DND-41 (cell line): ENCODE measurements at regions not wholly inside any gene's neighbourhood (a gene's known extent, or its start where the extent isn't known, plus 50 kb on each side); places are given as distances from the start of the nearest gene placed in this dataset.
"Not testable (repeated sequence)": the region's sequence is repeated elsewhere in the genome, so short reads cannot be mapped to it uniquely, and the experiment has no call there.

Experiments
- ATAC-seq: fragments of 200-7000 bp; cut with Tn5 transposase; 3 replicates; pipeline ENCODE4 v1.9.1; 2021; ENCODE audit warnings: low read depth; ENCODE audit not compliant: insufficient read depth
- DNase-seq: peaks from one replicate; pipeline ENCODE4 v3.0.0-alpha.2; 2020
- H2AFZ ChIP-seq: 2 replicates; pipeline ENCODE4 v1.6.0; 2012; ENCODE audit warnings: low read depth, low read length
- H3K27ac ChIP-seq: 2 replicates; pipeline ENCODE4 v1.5.1; 2012; ENCODE audit warnings: low read length, inconsistent platforms
- H3K27me3 ChIP-seq: fragments of 200-600 bp; sonication (generic); 2 replicates; pipeline ENCODE4 v1.6.0; 2012; ENCODE audit warnings: low read length, mild to moderate bottlenecking, inconsistent platforms; ENCODE audit not compliant: insufficient read depth, poor library complexity
- H3K36me3 ChIP-seq: 2 replicates; pipeline ENCODE4 v1.5.1; 2012; ENCODE audit warnings: low read length, inconsistent platforms; ENCODE audit not compliant: insufficient read depth
- H3K4me1 ChIP-seq: 2 replicates; pipeline ENCODE4 v1.5.1; 2012; ENCODE audit warnings: mild to moderate bottlenecking, low read length; ENCODE audit not compliant: insufficient read depth
- H3K4me2 ChIP-seq: 2 replicates; pipeline ENCODE4 v1.6.0; 2012; ENCODE audit warnings: mild to moderate bottlenecking, moderate library complexity, low read length, inconsistent platforms; ENCODE audit not compliant: insufficient read depth
- H3K4me3 ChIP-seq, 2 experiments: fragments of 200-600 bp in 1 of 2; shearing (Covaris generic) in 1 of 2; 2 replicates each; pipeline ENCODE4 v1.5.1; 2012 to 2016; ENCODE audit warnings: inconsistent platforms in 2 of 2, low read length in 2 of 2, mild to moderate bottlenecking in 2 of 2, low read depth in 1 of 2, moderate library complexity in 1 of 2
- H3K79me2 ChIP-seq: 2 replicates; pipeline ENCODE4 v1.6.0; 2012; ENCODE audit warnings: low read length, inconsistent platforms; ENCODE audit not compliant: insufficient read depth
- H3K9ac ChIP-seq: 2 replicates; pipeline ENCODE4 v1.6.0; 2012; ENCODE audit warnings: low read depth, mild to moderate bottlenecking, inconsistent platforms, low read length, moderate library complexity
- H3K9me3 ChIP-seq: 2 replicates; pipeline ENCODE4 v1.5.1; 2012; ENCODE audit warnings: low read length, moderate library complexity, mild to moderate bottlenecking, inconsistent platforms; ENCODE audit not compliant: insufficient read depth, severe bottlenecking
- H4K20me1 ChIP-seq: 2 replicates; pipeline ENCODE4 v1.6.0; 2012; ENCODE audit warnings: low read length; ENCODE audit not compliant: insufficient read depth
- EZH2 ChIP-seq: IDR thresholded peaks from 3 replicates; pipeline ENCODE4 v1.6.1; 2012; ENCODE audit warnings: borderline replicate concordance, low read depth, mild to moderate bottlenecking, moderate library complexity, low read length, inconsistent platforms; ENCODE audit not compliant: severe bottlenecking
- TF ChIP-seq, protein P1 (sequence below): IDR thresholded peaks from 2 replicates; pipeline ENCODE4 v1.5.1; 2012; ENCODE audit warnings: borderline replicate concordance, low read length, moderate library complexity, mild to moderate bottlenecking; ENCODE audit not compliant: poor library complexity, severe bottlenecking; ENCODE audit errors: extremely low read depth

DNA sequence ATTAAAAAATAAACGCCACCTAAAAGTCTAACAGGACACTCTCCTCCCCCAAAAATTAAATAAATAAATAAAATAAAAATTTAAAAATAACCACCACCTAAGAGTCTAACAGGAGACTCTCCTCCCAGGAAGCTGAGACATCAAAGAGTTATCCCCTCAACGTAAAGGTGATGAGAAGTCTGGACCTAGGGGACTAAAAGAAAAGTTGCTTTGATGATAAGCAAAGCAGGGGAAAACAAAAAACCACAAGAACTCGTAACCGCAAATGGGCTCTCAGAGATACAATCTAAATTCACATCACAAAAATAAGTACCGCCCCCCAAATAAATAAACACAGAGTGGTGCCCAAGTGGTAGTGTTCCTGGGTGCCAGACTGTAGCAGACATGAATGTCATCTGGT is 412.2 kb downstream of the ZFHX3 start:
- no peaks in the 10 kb centered on the region for H3K36me3 ChIP-seq
- no peaks in the 10 kb centered on the region; the same call in 1 of the 2 replicates for H3K79me2 ChIP-seq
- no peak overlapping the region for H3K4me3 ChIP-seq
- H4K20me1 ChIP-seq: no peaks in the 10 kb centered on the region
- H3K4me1 ChIP-seq: peaks cover 5% of the 10 kb centered on the region; the same call in 1 of the 2 replicates
- ATAC-seq (peak; percentile 63), DNase-seq (peak; percentile 12)
- H3K27ac ChIP-seq: no peak overlapping the region
- no peak overlapping the region for H2AFZ ChIP-seq
- TF ChIP-seq EZH2: no peak
- TF ChIP-seq, protein P1, sequence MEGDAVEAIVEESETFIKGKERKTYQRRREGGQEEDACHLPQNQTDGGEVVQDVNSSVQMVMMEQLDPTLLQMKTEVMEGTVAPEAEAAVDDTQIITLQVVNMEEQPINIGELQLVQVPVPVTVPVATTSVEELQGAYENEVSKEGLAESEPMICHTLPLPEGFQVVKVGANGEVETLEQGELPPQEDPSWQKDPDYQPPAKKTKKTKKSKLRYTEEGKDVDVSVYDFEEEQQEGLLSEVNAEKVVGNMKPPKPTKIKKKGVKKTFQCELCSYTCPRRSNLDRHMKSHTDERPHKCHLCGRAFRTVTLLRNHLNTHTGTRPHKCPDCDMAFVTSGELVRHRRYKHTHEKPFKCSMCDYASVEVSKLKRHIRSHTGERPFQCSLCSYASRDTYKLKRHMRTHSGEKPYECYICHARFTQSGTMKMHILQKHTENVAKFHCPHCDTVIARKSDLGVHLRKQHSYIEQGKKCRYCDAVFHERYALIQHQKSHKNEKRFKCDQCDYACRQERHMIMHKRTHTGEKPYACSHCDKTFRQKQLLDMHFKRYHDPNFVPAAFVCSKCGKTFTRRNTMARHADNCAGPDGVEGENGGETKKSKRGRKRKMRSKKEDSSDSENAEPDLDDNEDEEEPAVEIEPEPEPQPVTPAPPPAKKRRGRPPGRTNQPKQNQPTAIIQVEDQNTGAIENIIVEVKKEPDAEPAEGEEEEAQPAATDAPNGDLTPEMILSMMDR: no peak
- no peaks in the 10 kb centered on the region for H3K27me3 ChIP-seq
- no peak overlapping the region for H3K4me2 ChIP-seq
- H3K9ac ChIP-seq: no peak overlapping the region
- H3K9me3 ChIP-seq: peaks cover 3% of the 10 kb centered on the region

DNA sequence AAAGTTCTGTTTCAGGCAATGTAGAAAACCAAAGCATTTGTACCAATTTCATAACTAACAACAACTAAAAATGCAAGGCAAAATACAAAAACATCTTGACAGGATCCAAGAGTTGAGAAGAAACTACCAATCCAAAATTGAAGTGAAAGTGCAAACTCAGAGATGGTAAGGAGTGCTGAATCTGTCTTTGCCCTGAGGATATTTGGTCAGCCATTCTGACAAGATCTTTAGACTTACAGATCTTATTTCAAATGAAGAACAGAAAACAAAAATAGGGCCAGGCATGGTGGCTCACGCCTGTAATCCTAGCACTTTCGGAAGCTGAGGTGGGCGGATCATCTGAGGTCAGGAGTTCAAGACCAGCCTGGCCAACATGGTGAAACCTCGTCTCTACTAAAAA is 412.8 kb downstream of the ZFHX3 start:
- no peak for DNase-seq
- H3K27me3 ChIP-seq: no peaks in the 10 kb centered on the region
- no peaks in the 10 kb centered on the region for H3K79me2 ChIP-seq
- H3K36me3 ChIP-seq: no peaks in the 10 kb centered on the region
- H3K9me3 ChIP-seq: peaks cover 3% of the 10 kb centered on the region
- H3K4me1 ChIP-seq: peaks cover 5% of the 10 kb centered on the region; the same call in 1 of the 2 replicates
- no peak overlapping the region for H3K4me2 ChIP-seq
- TF ChIP-seq EZH2: no peak
- TF ChIP-seq, protein P1: no peak
- H3K27ac ChIP-seq: no peak overlapping the region
- no peak overlapping the region for H3K4me3 ChIP-seq
- no peak for ATAC-seq
- no peak overlapping the region for H2AFZ ChIP-seq
- no peaks in the 10 kb centered on the region for H4K20me1 ChIP-seq
- no peak overlapping the region for H3K9ac ChIP-seq

DNA sequence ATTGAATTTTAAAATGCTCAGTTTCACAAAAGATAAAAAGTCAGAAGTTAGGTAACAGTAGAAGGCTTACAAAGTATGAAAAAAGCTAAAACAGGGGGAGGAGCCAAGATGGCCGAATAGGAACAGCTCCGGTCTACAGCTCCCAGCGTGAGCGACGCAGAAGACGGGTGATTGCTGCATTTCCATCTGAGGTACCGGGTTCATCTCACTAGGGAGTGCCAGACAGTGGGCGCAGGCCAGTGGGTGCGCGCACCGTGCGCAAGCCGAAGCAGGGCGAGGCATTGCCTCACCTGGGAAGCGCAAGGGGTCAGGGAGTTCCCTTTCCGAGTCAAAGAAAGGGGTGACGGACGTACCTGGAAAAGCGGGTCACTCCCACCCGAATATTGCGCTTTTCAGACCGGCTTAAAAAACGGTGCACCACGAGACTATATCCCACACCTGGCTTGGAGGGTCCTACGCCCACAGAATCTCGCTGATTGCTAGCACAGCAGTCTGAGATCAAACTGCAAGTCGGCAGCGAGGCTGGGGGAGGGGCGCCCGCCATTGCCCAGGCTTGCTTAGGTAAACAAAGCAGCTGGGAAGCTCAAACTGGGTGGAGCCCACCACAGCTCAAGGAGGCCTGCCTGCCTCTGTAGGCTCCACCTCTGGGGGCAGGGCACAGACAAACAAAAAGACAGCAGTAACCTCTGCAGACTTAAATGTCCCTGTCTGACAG is 420.6 kb downstream of the ZFHX3 start:
- not testable (repeated sequence) for H3K4me1 ChIP-seq, H3K4me3 ChIP-seq, H4K20me1 ChIP-seq, H3K36me3 ChIP-seq, H3K27ac ChIP-seq, H3K4me2 ChIP-seq, DNase-seq, H3K79me2 ChIP-seq, H3K9ac ChIP-seq, H3K27me3 ChIP-seq, ATAC-seq, H2AFZ ChIP-seq, H3K9me3 ChIP-seq

DNA sequence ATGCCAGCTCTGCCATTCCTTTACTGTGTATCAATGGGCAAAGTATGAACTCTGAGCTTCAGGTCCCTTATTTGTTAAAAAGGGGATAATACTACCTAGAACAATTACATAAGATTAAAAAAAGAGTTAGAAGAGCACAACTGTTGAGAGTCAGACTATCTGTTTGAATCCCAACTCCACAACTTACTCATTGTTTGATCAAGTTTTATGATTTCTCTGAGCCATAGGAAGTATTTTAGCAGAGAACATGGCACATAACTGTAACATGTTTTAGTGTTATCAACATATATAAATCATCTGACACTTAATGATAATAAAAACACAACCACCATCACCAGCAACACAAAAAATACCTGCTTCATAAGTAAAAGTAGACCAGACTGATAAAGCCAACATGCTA is 421.3 kb downstream of the ZFHX3 start:
- Histone ChIP-seq H3K4me1 (no peaks in the 10 kb centered on the region), H4K20me1 (no peaks in the 10 kb centered on the region), H3K4me3 (no peak overlapping the region), H3K27me3 (no peaks in the 10 kb centered on the region), H3K79me2 (peaks cover 8% of the 10 kb centered on the region; the same call in 1 of the 2 replicates), H3K36me3 (no peaks in the 10 kb centered on the region), H3K9me3 (no peaks in the 10 kb centered on the region), H3K27ac (no peak overlapping the region), H3K9ac (no peak overlapping the region), H2AFZ (no peak overlapping the region), H3K4me2 (no peak overlapping the region)
- DNase-seq (no peak), ATAC-seq (no peak)
- TF ChIP-seq, protein P1: no peak
- TF ChIP-seq EZH2: no peak
